NCI-H2107 treated with DMSO at 0.1 percent for 48 hours (cell line): ENCODE measurements at regions not wholly inside any gene's neighbourhood (a gene's known extent, or its start where the extent isn't known, plus 50 kb on each side); places are given as distances from the start of the nearest gene placed in this dataset.

Source experiments
- DNase-seq: peaks from one replicate; lab custom pipeline; 2025; ENCODE audit not compliant: unreplicated experiment; lab: John Stamatoyannopoulos, UW

DNA sequence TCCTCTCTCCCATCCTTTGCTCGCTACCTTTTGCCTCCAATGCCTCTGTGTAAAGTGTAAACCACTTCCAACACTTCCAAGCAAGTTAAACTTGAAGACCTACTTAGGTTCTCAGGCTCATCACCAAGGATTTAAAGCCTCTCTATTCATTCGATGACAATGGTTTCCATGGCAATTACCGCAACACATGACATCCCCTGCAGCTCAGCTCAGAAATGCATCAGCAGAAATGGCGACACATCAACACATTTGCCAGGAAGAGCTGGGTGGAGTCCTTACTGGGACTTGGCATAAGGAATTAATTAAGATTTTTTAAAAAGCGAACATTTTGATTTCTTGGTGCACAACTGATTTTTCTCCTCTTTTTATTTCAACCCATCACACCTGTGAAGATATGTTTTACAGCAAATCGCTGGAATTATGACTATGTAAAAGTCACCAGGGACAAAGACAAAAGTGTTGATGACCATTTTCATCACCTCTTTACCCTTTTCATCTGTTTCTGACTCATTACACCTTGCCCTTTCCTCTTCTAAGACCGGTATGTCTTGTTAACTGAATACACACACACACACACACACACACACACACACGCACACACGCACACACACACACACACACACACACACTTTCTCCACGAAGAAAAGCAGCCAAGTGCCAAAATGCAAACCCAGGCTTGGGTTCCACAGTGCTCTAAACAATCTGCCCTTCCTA lies 453.4 kb upstream of the CELF2 start:
- no peak for DNase-seq

DNA sequence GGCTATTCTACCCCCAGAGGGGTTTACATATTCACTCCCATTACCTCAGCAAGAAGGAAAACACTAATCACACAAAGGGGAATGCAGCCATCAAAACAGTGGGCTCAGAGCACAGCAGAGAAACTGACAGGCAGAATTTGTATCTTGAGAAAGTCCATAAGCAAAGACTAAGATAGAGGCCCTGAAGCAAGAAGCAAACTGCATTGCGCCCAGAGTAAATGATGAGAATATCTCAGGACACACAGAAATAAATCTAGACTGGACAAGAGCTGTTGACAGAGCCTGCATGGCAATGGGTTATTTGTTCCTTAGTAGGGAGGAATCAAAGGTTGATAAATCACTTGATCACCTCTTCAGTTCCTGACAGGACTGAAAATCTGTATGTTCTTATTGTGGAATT lies 440.7 kb upstream of the CELF2 start:
- DNase-seq, result no peak

DNA sequence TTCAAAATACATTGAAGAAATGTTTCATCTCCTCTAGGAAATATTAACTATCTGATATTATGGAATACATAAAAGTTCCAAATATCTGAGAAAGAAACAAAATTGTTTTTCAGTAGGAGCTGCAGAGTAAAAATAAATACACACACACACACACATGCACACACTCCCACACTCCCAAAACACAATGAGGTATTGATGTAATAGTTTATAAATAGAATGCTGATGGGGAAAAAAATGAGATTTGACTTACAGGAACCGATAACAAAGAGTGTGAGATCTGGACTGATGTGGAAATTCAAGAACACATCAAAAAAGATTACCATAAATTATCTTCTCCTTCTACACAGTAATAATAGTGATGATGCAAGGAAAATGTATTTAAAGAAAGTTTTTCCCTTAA lies 438.0 kb upstream of the CELF2 start:
- DNase-seq, result no peak

DNA sequence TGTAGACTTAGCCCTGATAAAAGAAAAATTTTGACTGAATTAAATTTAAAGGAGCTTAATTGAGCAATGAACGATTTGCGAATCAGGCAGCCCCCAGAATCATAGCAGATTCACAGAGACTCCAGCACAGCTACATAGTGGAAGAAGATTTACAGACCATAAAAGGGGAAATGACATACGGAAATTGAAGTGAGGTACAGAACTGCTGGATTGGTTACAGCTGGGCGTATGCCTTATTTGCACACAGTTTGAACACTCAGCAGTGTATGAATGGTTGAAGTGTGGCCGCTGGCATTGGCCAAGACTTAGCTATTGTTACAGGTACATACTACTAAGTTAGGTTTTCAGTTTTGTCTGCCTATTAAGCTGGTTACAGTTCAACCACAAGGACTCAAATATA lies 433.5 kb upstream of the CELF2 start:
- no peak for DNase-seq

DNA sequence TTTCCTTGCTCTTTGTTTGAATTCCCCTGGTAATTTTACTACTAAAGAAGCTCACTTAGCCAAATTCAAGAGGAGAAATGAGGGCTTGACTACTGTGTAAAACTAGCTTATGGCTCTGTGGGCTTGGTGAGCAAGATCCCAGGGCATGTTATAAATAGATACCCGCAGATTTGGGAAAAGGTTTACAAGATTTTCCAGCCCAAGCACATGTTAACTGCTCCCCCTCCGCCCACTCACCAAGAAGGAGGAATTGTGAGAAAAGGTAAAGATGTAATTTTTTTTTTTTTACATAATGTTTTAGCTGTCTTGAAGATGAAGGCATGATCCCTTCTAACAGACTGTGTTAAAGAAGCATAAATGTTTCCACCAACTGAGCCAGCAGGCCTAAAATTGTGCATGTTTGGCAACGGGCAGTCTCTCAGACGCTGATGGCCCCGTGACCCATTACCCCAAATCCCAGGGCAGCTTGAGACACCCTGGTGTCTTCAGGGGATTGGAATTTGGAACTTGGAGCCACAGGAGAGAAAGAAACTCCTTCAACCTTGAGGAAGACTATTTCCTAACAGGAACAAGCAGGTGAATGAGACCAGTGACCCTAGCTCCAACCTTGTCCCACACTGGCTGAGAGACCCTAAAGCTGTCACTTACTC lies 429.8 kb upstream of the CELF2 start:
- DNase-seq, result no peak

DNA sequence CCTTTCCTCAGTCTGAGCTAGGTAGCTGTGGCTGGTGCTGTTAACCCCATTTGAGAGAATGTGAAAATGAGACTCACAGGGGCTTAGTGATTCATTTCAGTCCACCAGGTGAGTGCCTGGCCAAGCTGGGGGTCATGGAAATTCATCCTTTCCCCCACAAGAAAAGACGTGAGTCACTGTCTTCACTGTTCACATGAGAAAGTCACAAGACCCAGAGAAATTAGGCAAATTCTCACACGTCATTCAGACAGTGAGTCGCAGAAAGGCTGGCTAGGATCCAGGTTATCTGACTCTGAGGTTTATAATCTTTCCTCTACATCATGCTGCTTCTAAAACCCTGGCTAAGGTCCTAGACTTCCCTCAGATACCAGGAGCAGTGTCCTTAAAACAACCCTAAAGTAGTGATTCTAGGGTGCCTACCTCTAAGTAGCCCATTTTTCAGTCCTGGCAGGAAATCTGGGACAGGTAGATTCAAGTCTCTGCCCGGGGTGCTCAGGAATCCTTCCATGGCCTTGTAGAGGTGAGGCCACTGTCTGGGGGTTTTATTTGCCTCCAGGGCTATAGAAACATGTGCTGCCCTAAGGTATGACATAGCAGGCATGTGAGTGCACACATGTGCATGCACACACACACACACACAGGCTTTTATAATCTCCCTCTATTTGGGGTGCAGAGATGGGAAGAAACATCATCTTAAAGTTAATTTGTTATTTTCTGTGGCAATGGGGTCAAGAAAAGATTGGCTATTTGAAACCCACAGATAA lies 427.9 kb upstream of the CELF2 start:
- no peak for DNase-seq

DNA sequence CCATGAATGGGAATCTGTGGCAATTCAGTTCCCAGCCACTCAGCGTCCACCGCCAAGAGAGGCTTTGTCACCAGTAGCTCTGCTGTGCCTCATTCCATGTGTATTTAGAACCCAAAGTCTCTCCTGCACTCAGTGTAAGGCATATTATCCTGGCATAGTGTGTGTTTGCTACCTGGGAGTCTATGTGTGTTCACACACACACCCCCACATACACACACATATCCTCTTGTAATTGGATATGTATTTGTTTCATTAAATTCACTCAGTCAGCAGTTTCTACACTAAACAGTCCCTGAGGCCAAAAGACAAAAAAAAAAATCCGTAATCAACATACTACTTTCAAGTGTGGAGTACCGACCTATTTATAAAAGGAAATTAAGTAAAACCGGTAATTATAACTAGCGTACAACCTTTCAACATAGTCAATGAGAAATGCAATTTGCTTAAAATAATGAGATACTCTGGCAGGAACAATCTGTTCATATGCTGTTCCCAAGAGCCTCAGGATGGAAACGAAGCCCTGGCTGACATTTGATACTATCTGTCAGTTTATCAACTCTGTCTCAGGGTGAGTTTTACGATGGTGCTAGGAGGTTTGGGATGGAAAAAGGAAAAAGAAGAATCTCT lies 425.8 kb upstream of the CELF2 start:
- DNase-seq, result no peak

DNA sequence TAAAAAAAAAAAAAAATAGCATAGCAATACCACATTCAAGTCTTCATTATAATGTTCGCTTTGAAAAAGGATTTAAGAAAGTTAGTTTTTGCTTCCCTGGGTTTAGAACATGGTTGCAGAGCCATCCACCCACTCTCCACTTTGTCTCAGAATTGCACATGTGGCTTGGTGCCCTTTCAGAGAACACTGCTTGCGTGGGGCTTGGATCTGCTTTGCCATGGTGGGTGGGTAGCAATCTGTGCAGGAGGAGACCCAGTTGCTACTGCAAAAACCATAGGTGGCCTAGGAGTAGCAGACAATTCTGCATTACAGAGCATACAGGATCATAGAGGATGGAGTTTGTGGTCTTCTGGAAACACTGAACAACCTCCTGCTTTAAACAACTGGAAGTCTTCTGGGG lies 421.4 kb upstream of the CELF2 start:
- no peak for DNase-seq

DNA sequence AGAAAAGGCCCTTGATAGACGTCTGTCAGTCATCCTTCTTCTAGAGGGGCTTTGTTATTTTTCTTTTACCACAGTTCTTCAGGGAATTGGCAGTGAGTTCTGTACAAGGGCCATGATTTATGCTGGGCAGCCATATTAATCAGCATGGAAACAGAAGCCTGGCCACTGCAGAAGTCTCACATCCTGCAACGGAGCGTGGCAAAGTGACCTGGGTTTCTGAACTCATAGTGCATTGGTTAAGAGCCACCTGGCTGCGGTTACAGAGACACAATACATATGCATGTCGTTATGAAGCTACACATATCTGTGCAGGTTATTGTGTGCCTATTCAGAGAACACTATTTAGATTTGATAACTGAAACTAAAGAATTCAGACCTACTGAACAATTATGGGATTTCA lies 419.4 kb upstream of the CELF2 start:
- peak; percentile 70 for DNase-seq

DNA sequence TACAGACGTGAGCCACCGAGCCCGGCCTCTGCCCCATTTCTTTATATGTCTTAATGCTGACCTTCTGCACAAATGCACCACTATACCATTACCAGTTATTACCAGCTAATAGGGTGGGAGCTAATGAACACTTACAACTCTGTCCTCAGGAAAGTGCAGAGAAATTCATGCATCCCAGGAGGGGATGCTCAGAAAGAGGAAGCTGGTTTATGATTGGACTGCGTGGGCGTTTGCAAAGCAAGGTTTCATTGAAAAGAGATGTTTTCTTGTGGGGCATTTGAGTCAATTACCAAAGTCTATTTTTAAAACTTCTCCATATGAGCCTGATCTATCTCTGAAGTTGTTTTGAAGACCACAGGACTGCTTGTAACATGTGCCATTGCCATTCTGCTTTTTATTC lies 417.7 kb upstream of the CELF2 start:
- DNase-seq, result no peak

DNA sequence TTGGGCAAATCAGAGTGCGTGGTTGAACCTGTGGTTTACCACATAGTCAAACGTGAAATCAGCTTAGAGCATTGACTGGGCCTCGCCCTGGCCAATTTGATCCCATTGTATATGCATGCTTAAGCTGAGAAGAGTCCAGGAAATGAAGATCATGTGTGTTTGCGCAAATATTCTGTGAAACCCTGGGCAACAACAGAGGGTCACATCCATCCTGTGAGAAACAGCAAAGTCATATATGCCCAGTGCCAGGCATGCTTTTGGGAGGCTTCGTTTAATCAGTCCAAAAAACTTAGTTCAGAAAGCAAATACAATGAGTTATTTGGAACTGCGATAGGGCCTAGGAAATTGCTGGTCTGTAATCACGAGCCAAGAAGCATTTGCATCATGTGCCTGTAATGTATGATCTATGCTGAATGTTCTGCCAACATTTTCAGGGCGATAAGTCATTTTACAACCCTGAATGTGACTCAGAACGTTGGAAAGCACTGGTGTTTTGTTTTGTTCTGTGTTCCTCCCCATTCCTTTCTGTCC lies 412.1 kb upstream of the CELF2 start:
- DNase-seq, result no peak

DNA sequence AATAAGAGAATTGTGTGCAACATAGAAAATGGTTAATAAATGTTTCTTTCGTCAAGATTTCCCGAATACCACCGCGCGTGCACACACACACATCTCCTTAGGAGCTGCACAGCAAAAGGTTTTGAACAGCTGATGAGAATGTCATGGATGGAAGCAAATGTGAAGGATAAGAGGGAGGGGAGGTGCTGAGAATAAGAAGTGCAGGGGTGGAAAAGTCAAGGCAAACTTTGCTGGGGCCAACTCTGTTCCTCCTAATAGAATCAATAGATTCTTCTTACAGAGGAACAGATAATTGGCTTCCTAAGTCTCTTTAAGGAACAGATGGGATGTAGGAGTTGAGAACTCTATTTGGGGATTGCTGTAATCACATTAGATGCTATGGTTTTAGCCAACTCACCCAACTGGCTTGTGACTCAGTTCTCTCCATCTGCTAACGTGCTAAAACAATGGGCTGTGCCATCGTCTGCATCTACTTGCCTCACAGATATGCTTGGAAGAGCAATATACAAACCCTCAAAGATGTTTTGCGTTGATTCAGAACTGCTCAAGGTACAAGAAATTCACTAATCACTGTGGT lies 408.2 kb upstream of the CELF2 start:
- DNase-seq, result no peak

DNA sequence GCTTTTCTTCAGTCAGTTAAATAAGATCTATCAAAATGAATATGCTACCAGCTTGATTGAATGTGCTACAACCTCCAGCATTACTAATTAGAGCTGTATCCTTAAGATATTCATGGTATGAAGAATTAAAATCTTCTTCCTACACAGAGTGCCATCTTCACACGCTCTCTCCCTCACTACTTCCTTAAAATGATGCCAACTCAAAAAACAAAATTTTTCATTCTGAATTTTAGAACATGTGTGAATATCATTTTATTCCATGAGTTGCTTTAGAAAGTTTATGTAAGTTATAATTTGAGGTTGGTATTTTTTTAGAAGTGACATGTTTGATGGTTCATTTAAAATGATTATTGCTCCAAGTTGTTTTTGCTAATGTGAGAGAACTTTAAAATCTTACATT lies 407.5 kb upstream of the CELF2 start:
- DNase-seq, result no peak

DNA sequence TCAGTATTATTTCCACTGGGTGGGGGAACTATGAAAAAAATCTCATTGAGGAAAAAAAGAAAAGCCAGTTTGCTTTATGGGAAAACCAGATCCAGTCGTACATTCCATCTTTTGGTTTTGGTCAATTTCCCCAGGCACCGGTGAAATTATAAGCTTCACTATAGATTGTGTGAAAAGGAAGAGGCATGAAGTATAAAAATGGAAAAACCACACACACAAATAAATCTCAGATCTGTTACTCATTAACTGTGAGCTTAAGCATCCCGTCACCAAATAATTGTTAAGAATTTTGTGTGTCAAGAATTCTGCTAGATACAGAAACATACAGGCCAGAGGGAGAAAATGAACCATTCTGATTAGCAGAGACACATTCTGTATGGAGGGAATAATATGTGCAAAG lies 405.5 kb upstream of the CELF2 start:
- no peak for DNase-seq

DNA sequence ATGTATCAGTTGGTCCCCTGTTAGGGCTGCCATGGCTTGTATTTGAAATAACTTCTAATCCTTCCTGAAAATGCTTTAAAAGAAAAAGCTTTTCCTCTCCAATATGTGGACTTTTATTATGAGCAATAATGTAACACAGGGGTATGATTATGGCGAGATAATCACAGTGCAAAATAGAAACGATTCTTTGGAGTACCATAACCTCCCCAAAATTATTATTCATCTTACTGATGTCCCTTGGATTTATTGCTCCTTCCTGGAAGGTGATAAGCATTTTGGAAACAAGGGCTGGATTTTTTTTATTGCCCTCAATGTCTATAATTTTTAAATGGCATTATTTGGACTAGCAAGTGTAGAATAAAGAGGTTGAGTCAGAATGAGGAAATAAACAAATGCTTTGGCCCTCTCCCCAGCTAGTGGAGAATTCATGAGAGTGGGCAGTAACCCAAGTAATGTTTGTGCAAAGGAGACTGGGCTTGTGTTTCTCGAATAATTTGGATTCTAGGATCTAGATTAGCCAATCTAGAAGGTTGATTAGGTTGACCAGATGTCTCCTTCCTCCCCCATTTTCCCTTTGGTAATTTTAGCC lies 403.9 kb upstream of the CELF2 start:
- no peak for DNase-seq

DNA sequence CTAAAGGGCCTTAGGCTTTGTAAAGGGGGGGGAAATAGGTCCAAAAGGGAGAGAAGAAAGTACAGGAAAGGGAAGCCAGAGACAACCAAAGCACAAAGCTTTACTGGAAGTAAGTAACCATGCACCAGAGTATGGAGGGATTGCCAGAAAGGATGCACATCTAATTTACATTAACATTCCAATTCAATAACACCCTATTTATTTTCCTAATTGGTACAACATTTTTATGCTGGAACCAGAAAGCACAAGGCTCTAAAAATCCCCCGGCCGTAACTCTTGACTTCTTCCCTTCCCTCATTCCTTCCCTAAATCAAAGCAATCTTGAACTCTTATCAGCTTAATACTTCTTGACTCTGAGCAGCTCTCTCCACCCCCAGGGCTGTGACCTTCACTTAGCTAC lies 400.0 kb upstream of the CELF2 start:
- no peak for DNase-seq

DNA sequence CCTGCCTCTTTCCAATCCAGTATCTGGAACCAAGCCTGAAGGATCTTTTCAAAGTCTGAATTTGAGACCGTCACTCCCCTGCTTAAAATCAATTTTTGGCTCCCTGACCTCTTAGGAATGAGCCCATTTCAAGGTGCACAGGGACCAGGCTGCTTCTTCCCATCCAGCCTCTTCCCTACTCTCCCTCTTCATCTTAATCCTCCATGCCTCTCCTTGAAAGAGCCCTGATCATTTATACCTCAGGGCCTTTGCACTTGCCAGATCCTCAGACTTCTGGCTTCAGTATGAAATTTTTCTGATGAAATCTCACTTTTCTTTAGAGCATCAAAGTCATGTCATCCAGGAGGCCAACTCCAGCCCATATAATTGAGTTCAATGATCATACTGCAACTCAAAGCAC lies 399.5 kb upstream of the CELF2 start:
- DNase-seq, result no peak

DNA sequence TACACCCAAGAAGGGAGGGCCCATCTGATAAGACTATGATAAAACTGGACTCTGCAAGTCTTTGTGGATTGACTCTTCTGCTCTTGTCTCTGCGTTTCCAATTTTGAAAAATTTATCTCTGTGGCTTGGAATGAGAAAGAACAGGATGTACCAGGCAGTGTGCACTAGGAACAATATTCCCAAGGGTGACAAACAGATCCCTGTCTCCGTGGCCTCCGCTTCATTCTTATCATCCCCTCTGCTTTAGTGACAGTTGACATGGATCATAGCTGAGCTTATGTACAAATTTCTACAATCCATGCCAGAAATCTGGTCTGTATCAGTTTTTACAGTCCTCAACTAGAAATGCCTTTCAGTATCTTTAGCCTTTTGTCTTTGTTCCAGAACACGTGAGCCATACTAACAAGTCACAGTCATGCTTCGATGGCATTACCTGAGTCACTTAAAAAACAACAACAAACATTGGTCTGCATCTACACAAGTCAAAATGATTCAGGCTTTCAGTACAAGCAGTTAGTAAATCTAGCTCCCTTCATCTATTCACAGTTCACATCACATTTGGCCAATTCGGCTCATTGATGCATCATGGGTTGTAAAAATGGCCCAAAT lies 393.6 kb upstream of the CELF2 start:
- no peak for DNase-seq

DNA sequence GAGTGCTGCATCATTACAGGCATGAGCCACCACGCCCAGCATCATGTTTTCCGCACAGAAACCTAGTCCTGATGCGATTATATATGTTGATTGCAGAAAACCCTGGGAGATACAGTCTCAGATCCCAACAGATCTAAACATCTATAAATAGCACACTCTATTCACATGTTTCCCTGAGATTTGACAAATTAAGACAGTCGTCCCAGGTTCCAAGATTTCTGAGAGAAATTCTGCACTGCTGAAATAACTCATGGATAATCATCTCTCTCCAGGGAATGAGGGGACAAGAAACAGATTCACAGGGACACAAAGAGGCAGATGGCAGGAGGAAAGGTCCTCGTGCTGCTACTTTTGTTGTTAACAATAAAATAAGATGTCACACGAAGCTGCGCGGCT lies 393.1 kb upstream of the CELF2 start:
- no peak for DNase-seq

DNA sequence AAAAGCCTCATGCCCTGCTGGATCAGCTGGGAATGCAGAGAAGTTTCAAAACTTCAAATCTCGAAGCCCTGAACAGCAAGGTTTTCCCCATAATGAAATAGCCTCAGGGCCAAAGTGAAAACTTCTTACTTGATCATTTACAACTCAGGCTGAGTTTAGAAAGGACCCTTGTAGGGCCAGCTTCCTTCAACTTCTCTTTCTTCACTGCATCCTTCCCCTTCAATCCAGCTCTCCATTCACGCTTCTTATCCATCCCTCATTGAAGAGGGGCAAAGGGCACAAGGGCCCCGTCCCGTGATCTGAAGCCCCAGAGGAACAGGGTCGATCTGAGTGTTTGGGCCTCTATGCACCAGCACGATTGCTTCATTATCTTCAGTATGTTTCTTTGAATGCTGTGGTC lies 392.2 kb upstream of the CELF2 start:
- no peak for DNase-seq

DNA sequence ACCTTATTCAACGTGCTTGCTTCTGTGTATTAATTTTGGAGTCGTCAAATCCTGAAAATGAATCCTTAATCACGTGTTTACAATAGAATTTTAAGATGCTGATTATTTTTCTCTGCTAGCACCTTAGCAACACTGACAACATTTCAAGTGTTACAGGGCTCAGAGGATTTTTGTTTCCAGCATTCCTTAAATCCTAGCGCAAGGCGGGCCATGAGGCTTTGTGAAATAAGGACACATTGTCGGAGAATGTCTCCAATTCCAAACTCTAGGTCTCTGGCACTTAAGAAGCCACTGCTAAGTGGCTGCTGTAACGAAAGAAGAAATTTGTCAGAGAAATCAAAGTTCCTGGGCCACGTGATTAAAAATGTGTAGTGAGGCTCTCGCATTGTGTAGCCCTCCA lies 390.9 kb upstream of the CELF2 start:
- no peak for DNase-seq
